NB4 (cell line): ENCODE measurements at regions not wholly inside any gene's neighbourhood (a gene's known extent, or its start where the extent isn't known, plus 50 kb on each side); places are given as distances from the start of the nearest gene placed in this dataset.

Experiments
- DNase-seq: peaks from one replicate; pipeline ENCODE4 v3.0.0; 2010; ENCODE audit warnings: low read depth
- H3K4me3 ChIP-seq: one replicate; pipeline ENCODE4 v1.5.1; 2011; ENCODE audit warnings: mild to moderate bottlenecking, low read depth, low read length, moderate library complexity
- MAX ChIP-seq: IDR thresholded peaks from 2 replicates; pipeline ENCODE4 v1.6.1; 2011; ENCODE audit warnings: low read depth, low read length
- MYC ChIP-seq: IDR thresholded peaks from 2 replicates; pipeline ENCODE4 v1.6.1; 2011; ENCODE audit warnings: low read depth, low read length
- POLR2A ChIP-seq: IDR thresholded peaks from 2 replicates; pipeline ENCODE4 v1.6.1; 2011; ENCODE audit warnings: mild to moderate bottlenecking; ENCODE audit not compliant: insufficient read length; ENCODE audit errors: extremely low read depth
- TF ChIP-seq, protein P1 (sequence below): IDR thresholded peaks from one replicate; pipeline ENCODE4 v1.5.1; 2012; ENCODE audit warnings: low read depth, low read length

- DNase-seq = no peak
- TF ChIP-seq, protein P1, sequence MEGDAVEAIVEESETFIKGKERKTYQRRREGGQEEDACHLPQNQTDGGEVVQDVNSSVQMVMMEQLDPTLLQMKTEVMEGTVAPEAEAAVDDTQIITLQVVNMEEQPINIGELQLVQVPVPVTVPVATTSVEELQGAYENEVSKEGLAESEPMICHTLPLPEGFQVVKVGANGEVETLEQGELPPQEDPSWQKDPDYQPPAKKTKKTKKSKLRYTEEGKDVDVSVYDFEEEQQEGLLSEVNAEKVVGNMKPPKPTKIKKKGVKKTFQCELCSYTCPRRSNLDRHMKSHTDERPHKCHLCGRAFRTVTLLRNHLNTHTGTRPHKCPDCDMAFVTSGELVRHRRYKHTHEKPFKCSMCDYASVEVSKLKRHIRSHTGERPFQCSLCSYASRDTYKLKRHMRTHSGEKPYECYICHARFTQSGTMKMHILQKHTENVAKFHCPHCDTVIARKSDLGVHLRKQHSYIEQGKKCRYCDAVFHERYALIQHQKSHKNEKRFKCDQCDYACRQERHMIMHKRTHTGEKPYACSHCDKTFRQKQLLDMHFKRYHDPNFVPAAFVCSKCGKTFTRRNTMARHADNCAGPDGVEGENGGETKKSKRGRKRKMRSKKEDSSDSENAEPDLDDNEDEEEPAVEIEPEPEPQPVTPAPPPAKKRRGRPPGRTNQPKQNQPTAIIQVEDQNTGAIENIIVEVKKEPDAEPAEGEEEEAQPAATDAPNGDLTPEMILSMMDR = no peak
- TF ChIP-seq MAX = no peak
- no peak for TF ChIP-seq MYC
- TF ChIP-seq POLR2A = no peak
- no peak overlapping the region for H3K4me3 ChIP-seq
Measured at GRCh38 chr2:172229125-172229524, 126.4 kb upstream of the DLX2 start.

GRCh38 chr2:172230332-172230888, 127.7 kb upstream of the DLX2 start:
- TF ChIP-seq POLR2A (no peak), MAX (no peak), MYC (no peak)
- TF ChIP-seq, protein P1 = no peak
- DNase-seq = no peak
- no peak overlapping the region for H3K4me3 ChIP-seq

DNA sequence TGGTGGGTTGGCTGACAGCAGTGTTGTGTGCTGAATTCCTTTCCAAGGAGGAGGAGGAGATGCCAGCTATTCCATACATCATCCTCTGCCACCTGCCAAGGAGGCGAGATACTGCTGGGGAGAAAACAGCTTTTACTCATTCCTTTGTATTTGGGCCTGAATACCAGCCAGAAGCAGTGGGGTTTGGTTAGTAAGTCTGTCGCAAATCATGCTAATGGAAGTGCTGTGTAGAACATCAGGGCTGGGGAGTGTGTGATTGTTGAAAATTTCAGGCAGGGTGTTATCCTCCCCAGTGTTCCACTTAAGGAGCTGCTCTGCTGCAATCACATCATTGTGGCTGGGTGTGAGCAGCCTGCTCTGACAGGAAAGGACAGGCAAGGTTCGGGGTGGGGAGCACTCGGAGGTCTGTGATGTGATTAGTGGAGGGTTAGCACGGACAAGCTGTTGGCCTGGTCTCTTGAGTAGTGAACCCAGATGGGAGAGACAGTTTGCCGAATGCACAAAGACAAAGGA, 128.2 kb upstream of the DLX2 start:
- no peak for TF ChIP-seq POLR2A
- no peak for DNase-seq
- H3K4me3 ChIP-seq = no peak overlapping the region

- no peak for DNase-seq
- TF ChIP-seq, protein P1 = no peak
- no peak for TF ChIP-seq MYC
- no peak for TF ChIP-seq MAX
- no peak for TF ChIP-seq POLR2A
- H3K4me3 ChIP-seq = no peak overlapping the region
Measured at GRCh38 chr2:172231508-172231907, 128.8 kb upstream of the DLX2 start.

DNA sequence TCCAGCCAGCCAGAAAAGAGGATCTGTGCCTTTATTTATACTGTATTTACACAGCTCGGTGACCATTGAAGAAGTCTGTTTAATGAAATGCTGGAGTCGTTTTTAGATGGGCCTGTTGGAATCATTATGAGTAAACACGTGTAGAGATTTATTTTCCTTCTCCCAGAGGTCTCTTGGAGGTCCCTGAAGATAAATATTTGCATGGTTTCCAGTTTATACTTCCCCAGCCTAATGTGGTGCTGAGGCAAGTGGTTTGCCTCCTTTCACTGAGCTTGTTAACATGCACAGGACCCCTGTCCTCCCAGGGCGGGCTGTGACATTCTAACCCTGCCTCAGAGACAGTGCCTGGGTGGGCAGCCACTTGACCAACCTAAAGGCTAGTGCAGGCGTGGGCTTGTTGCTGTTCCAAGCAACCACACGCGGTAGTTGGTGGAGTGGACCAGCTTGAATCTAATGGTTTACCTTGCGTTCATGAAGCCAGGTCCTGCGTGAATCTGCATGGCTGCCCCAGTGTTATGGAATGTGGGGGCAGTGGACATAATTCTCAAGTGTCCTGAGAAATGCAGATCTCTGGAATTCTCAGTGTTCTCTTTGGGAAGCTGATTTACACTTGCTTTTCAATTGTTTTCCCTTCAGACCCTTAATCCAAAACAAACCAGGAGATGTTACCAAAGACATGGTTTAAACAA, 130.2 kb upstream of the DLX2 start:
- TF ChIP-seq, protein P1 = no peak
- TF ChIP-seq MYC (no peak), POLR2A (no peak), MAX (no peak)
- no peak overlapping the region for H3K4me3 ChIP-seq
- no peak for DNase-seq

DNA sequence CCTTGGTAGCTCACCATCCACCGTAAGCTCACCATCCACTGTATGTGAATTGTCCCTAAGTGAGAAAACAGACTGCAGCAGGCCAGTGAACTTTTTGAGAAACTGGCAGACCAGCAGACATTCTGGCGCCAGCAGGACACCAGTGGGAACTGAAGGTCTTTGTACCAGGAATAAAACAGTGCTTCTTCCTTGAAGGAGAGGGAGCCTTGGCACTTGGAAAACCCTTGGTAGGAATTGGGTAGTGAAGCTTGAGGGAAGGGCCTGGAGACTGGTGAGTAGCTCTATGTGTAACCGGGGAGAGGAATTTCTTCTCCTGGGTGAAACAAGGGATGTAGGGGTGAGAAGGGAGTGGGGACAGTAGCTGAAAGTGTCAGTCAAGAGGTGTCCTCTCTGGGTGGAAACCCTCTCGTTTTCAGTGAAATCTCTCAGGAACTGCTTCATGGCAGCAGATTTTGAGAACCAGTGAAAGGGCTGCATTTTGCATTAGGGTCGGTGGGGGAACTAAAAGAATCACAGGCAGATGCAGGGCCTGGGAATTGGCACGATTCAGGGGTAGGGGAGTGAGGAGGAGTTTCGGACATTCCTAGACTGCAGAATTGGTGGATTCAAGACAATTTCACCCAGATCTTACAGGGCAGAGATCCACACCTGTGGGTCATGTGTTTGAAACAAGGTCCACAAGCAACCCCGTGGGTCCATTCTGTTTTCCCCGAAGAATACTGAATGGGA, 131.5 kb upstream of the DLX2 start:
- no peak for TF ChIP-seq MAX
- no peak overlapping the region for H3K4me3 ChIP-seq
- no peak for DNase-seq
